Endothelial cell (in vitro differentiated cells): ENCODE measurements at regions not wholly inside any gene's neighbourhood (a gene's known extent, or its start where the extent isn't known, plus 50 kb on each side); places are given as distances from the start of the nearest gene placed in this dataset.

Experiments
- DNase-seq: peaks from one replicate; pipeline ENCODE4 v3.0.0; 2021; ENCODE audit warnings: low spot score
- H3K27ac Mint-ChIP-seq: one replicate; pipeline ENCODE4 v1.8.0; 2021; ENCODE audit warnings: mixed read lengths, inconsistent platforms; ENCODE audit not compliant: unreplicated experiment
- H3K27me3 Mint-ChIP-seq: one replicate; pipeline ENCODE4 v1.8.0; 2021; ENCODE audit warnings: mild to moderate bottlenecking, moderate library complexity, mixed read lengths, inconsistent platforms; ENCODE audit not compliant: unreplicated experiment
- H3K36me3 Mint-ChIP-seq: one replicate; pipeline ENCODE4 v1.8.0; 2021; ENCODE audit warnings: mild to moderate bottlenecking, low read depth, mixed read lengths, inconsistent platforms; ENCODE audit not compliant: unreplicated experiment
- H3K4me1 Mint-ChIP-seq: one replicate; pipeline ENCODE4 v1.8.0; 2021; ENCODE audit warnings: mild to moderate bottlenecking, mixed read lengths, inconsistent platforms; ENCODE audit not compliant: unreplicated experiment
- H3K4me3 Mint-ChIP-seq: one replicate; pipeline ENCODE4 v1.8.0; 2021; ENCODE audit warnings: mild to moderate bottlenecking, mixed read lengths, inconsistent platforms; ENCODE audit not compliant: unreplicated experiment
- H3K9me3 Mint-ChIP-seq: one replicate; pipeline ENCODE4 v1.8.0; 2021; ENCODE audit warnings: mixed read lengths, inconsistent platforms; ENCODE audit not compliant: unreplicated experiment
- TF ChIP-seq, protein P1 (sequence below): fragments of 200-600 bp; sonication (generic); IDR thresholded peaks from one replicate; pipeline ENCODE4 v1.5.0; 2021; ENCODE audit warnings: antibody characterized with exemption; ENCODE audit not compliant: unreplicated experiment

DNA sequence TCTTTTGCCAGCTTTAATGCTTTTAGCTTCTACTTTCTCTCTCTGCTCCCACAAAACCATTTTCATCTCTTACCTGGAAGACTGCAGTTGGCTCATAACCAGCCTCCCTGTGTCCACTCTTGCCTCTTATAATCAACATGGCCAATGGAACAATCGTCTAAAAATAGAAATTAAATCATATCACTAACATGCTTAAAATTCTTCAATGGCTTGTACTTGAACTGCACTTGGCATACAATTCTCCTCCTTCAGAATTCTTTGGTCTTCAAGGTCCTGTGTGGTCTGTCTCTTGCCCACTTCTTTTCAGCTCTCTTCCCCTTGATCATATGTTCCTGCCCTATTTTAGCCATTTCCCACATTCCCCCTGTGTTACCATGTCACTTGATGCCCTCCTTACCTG lies 342.2 kb downstream of the ATP23 start:
- Mint-ChIP-seq H3K9me3 (peaks cover 3% of the 10 kb centered on the region), H3K4me3 (no peak overlapping the region), H3K4me1 (no peaks in the 10 kb centered on the region), H3K27me3 (no peaks in the 10 kb centered on the region), H3K27ac (no peak overlapping the region), H3K36me3 (peaks cover under 1% of the 10 kb centered on the region)
- DNase-seq, result no peak
- TF ChIP-seq, protein P1, sequence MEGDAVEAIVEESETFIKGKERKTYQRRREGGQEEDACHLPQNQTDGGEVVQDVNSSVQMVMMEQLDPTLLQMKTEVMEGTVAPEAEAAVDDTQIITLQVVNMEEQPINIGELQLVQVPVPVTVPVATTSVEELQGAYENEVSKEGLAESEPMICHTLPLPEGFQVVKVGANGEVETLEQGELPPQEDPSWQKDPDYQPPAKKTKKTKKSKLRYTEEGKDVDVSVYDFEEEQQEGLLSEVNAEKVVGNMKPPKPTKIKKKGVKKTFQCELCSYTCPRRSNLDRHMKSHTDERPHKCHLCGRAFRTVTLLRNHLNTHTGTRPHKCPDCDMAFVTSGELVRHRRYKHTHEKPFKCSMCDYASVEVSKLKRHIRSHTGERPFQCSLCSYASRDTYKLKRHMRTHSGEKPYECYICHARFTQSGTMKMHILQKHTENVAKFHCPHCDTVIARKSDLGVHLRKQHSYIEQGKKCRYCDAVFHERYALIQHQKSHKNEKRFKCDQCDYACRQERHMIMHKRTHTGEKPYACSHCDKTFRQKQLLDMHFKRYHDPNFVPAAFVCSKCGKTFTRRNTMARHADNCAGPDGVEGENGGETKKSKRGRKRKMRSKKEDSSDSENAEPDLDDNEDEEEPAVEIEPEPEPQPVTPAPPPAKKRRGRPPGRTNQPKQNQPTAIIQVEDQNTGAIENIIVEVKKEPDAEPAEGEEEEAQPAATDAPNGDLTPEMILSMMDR, result no peak

DNA sequence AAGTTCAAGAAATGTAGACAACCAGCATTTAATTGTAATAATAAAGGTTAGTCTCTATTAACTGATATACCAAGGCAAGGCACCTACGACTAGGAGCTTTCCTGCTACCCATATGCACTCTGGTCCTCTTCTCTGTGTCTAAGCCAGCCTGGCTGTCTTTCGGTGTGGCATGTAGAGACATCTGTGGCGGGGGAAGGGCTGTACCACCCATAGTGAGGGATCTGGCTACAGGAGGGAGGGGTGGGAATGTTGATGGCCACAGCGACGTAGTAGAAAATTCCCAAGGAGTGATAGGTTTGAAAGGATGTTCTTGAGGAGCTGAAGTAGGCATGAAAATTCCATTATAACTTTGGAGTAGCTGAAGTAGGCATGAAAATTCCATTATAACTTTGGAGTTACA lies 344.2 kb downstream of the ATP23 start:
- no peak for DNase-seq
- Mint-ChIP-seq H3K4me3 (no peak overlapping the region), H3K9me3 (no peaks in the 10 kb centered on the region), H3K4me1 (no peaks in the 10 kb centered on the region), H3K27ac (no peak overlapping the region), H3K36me3 (no peaks in the 10 kb centered on the region), H3K27me3 (no peaks in the 10 kb centered on the region)
- TF ChIP-seq, protein P1, result no peak

DNA sequence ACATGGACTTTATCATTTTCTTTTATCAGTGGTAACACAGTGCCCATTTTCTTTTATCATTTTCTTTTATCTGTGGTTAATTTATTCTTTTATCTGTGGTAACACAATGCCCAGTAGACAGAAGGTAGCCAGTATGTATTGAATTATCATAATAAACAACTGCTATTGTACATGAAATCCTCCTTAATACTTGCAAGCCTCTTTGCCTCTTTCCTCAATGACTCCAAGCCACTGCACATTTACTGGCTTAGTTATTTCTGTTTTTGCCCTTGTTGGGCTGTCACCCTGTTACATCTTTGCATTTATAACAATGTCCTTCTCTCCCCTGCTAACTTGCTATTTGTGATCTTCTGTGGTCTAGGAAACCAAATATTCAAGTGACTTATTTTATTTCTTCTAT lies 345.0 kb downstream of the ATP23 start:
- H3K27ac Mint-ChIP-seq, result no peak overlapping the region
- H3K4me3 Mint-ChIP-seq, result no peak overlapping the region
- TF ChIP-seq, protein P1, result no peak
- H3K36me3 Mint-ChIP-seq, result no peaks in the 10 kb centered on the region
- no peaks in the 10 kb centered on the region for H3K27me3 Mint-ChIP-seq
- no peaks in the 10 kb centered on the region for H3K9me3 Mint-ChIP-seq
- no peaks in the 10 kb centered on the region for H3K4me1 Mint-ChIP-seq
- DNase-seq, result no peak

- H3K4me3 Mint-ChIP-seq, result no peak overlapping the region
- no peaks in the 10 kb centered on the region for H3K36me3 Mint-ChIP-seq
- no peaks in the 10 kb centered on the region for H3K4me1 Mint-ChIP-seq
- H3K27ac Mint-ChIP-seq, result no peak overlapping the region
- TF ChIP-seq, protein P1, result no peak
- no peaks in the 10 kb centered on the region for H3K27me3 Mint-ChIP-seq
- DNase-seq, result no peak
- H3K9me3 Mint-ChIP-seq, result no peaks in the 10 kb centered on the region
These were observed 346.8 kb downstream of the ATP23 start for GRCh38 chr12:58288190-58288589.

DNA sequence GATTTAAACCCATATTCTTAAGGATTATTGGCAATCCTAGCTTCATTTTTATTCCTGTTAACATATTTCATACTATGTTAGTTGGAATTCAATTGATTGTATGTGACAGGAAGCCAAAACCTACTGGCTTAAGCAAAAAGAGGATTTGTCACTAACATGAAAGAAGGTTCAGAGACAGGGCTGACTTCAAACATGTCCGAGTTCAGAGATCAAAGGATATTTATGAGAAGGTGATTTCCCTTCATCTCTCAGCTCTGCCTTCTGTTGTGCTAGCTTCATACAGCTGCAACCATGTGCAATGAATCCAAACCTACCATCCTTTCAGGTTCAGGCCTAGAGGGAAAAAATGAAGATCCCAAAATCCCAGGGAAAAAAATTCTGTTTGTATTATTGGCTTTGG lies 349.7 kb downstream of the ATP23 start:
- H3K9me3 Mint-ChIP-seq, result no peaks in the 10 kb centered on the region
- TF ChIP-seq, protein P1, result no peak
- no peaks in the 10 kb centered on the region for H3K4me1 Mint-ChIP-seq
- no peak overlapping the region for H3K27ac Mint-ChIP-seq
- DNase-seq, result no peak
- no peaks in the 10 kb centered on the region for H3K36me3 Mint-ChIP-seq
- no peak overlapping the region for H3K4me3 Mint-ChIP-seq
- no peaks in the 10 kb centered on the region for H3K27me3 Mint-ChIP-seq
